ENCODE measurements at regions not wholly inside any gene's neighbourhood (a gene's known extent, or its start where the extent isn't known, plus 50 kb on each side); places are given as distances from the start of the nearest gene placed in this dataset.

- TF ChIP-seq CEBPB (IDR thresholded peaks at IDR 0.05; ENCODE audit: low read depth), result no peak
- no peak for TF ChIP-seq ZFX (IDR thresholded peaks at IDR 0.05)
- no peak for TF ChIP-seq SRF (IDR thresholded peaks at IDR 0.05; ENCODE audit: low read depth)
- no peak for TF ChIP-seq MAX (IDR thresholded peaks at IDR 0.05)
- no peak for TF ChIP-seq EGR1 (IDR thresholded peaks at IDR 0.05; ENCODE audit: low read depth)
- no peak for TF ChIP-seq ZNF274 (IDR thresholded peaks at IDR 0.05; ENCODE audit: low read depth, low read length)
- TF ChIP-seq YY1 (IDR thresholded peaks at IDR 0.05; ENCODE audit: extremely low read depth, insufficient replicate concordance, low read depth, low read length), result no peak
- TF ChIP-seq POLR2A (IDR thresholded peaks at IDR 0.05; ENCODE audit: borderline replicate concordance, extremely low read depth, insufficient read depth, insufficient read length), result no peak
- TF ChIP-seq EZH2 (IDR thresholded peaks at IDR 0.05), result no peak
- TF ChIP-seq CTCF (IDR thresholded peaks at IDR 0.05 in 2 of 3, conservative IDR thresholded peaks at IDR 0.05 in 1 of 3; ENCODE audit: borderline replicate concordance in 1 of 3, insufficient read depth in 1 of 3, low read depth in 2 of 3, low read length in 2 of 3), result no peak
- TF ChIP-seq ELF1 (IDR thresholded peaks at IDR 0.05; ENCODE audit: borderline replicate concordance, low read depth), result no peak
- no peak for TF ChIP-seq CBX3 (IDR thresholded peaks at IDR 0.05; ENCODE audit: low read depth)
- no peak for TF ChIP-seq ZBTB33 (IDR thresholded peaks at IDR 0.05; ENCODE audit: extremely low read depth, insufficient replicate concordance, low read length)
- no peak for TF ChIP-seq SIN3A (IDR thresholded peaks at IDR 0.05; ENCODE audit: low read depth)
- no peak for TF ChIP-seq FOSL1 (IDR thresholded peaks at IDR 0.05; ENCODE audit: low read depth)
- Histone ChIP-seq H3K4me3 (replicated peaks in 1 of 2; ENCODE audit: low read depth in 1 of 2, low read length in 2 of 2) (no peak overlapping the region), H3K27ac (ENCODE audit: low read depth, low read length) (no peak overlapping the region), H3K36me3 (ENCODE audit: control insufficient read depth in 1 of 2, insufficient read depth in 2 of 2, low read length in 2 of 2) (no peaks in the 10 kb centered on the region), H3K9me3 (ENCODE audit: control insufficient read depth in 1 of 2, insufficient read depth in 1 of 2, low read depth in 1 of 2, low read length in 2 of 2) (no peaks in the 10 kb centered on the region), H3K9me2 (ENCODE audit: insufficient read depth) (no peaks in the 10 kb centered on the region), H3K9ac (ENCODE audit: low read length) (no peak overlapping the region), H3K79me2 (ENCODE audit: insufficient read depth, low read length) (no peaks in the 10 kb centered on the region), H2AFZ (ENCODE audit: low read depth, low read length, poor library complexity, severe bottlenecking) (no peak overlapping the region), H3K4me1 (ENCODE audit: control insufficient read depth in 1 of 2, insufficient read depth in 2 of 2, low read length in 2 of 2) (no peaks in the 10 kb centered on the region), H4K20me1 (ENCODE audit: insufficient read depth) (no peaks in the 10 kb centered on the region), H3K27me3 (ENCODE audit: insufficient read depth, low read length) (no peaks in the 10 kb centered on the region), H3K4me2 (ENCODE audit: low read length) (no peak overlapping the region)
- ChIA-PET POLR2A (no interaction called here), CTCF (interaction anchor here (0.9 kb wide), 1 partner anchor 116 kb away, joined by 3 read pairs; no protein-coding TSS in a partner anchor), RAD21 (ENCODE audit: low non-redundant PET in 1 of 2, low total read pairs in 2 of 2, uncharacterized antibody in 2 of 2, unreplicated experiment in 2 of 2) (interaction anchor here in 1 of 2 experiments (0.7 to 0.8 kb wide), 2 partner anchors 116 to 428 kb away, joined by 3 to 4 read pairs; no protein-coding TSS in a partner anchor)
- ATAC-seq, result no peak
- no peak for DNase-seq (ENCODE audit: low read depth, low spot score)
- BruUV-seq (replicated peaks), result no TSS peak
- intact Hi-C loops (cut with micrococcal nuclease), result no loop called here
Measured at GRCh38 chr2:234404957-234405356, 91.9 kb downstream of the ARL4C start.

Data from HCT116 (cell line).